ENCODE measurements at regions not wholly inside any gene's neighbourhood (a gene's known extent, or its start where the extent isn't known, plus 50 kb on each side); places are given as distances from the start of the nearest gene placed in this dataset.

- no peaks in the 10 kb centered on the region for H4K20me1 ChIP-seq (ENCODE audit: control insufficient read depth, extremely low read depth, insufficient read depth, low read length)
- TF ChIP-seq, protein P1, sequence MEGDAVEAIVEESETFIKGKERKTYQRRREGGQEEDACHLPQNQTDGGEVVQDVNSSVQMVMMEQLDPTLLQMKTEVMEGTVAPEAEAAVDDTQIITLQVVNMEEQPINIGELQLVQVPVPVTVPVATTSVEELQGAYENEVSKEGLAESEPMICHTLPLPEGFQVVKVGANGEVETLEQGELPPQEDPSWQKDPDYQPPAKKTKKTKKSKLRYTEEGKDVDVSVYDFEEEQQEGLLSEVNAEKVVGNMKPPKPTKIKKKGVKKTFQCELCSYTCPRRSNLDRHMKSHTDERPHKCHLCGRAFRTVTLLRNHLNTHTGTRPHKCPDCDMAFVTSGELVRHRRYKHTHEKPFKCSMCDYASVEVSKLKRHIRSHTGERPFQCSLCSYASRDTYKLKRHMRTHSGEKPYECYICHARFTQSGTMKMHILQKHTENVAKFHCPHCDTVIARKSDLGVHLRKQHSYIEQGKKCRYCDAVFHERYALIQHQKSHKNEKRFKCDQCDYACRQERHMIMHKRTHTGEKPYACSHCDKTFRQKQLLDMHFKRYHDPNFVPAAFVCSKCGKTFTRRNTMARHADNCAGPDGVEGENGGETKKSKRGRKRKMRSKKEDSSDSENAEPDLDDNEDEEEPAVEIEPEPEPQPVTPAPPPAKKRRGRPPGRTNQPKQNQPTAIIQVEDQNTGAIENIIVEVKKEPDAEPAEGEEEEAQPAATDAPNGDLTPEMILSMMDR (optimal IDR thresholded peaks at IDR 0.05 in 1 of 3, IDR thresholded peaks at IDR 0.05 in 1 of 3, conservative IDR thresholded peaks at IDR 0.05 in 1 of 3; ENCODE audit: extremely low read depth in 1 of 3, insufficient read depth in 2 of 3, low read length in 3 of 3): peak; percentile 18 to 33 (median 29)
- TF ChIP-seq EZH2 (IDR thresholded peaks at IDR 0.05; ENCODE audit: low read length): no peak
- H3K27me3 ChIP-seq (ENCODE audit: control insufficient read depth, extremely low read depth, insufficient read depth, low read length): no peaks in the 10 kb centered on the region
- no peaks in the 10 kb centered on the region for H3K4me1 ChIP-seq (ENCODE audit: control insufficient read depth, extremely low read depth, insufficient read depth, low read length)
- H2AFZ ChIP-seq (ENCODE audit: control insufficient read depth, low read length): no peak overlapping the region
- no peak overlapping the region for H3K4me3 ChIP-seq (ENCODE audit: control insufficient read depth in 2 of 3, extremely low read depth in 1 of 3, insufficient read depth in 2 of 3, low read depth in 1 of 3, low read length in 3 of 3)
- H3K9me3 ChIP-seq (ENCODE audit: control insufficient read depth, low read depth, low read length): no peaks in the 10 kb centered on the region
- H3K79me2 ChIP-seq (ENCODE audit: control insufficient read depth, insufficient read depth, low read length): no peaks in the 10 kb centered on the region
- no peaks in the 10 kb centered on the region for H3K36me3 ChIP-seq (ENCODE audit: control insufficient read depth in 2 of 2, extremely low read depth in 1 of 2, insufficient read depth in 2 of 2, low read length in 2 of 2)
- dilution Hi-C loops (cut with MboI; ENCODE audit: extremely low pct_ligation_motif_present, low sequenced_read_pairs): no loop called here
- H3K9me1 ChIP-seq (ENCODE audit: control insufficient read depth, extremely low read depth, insufficient read depth, low read length): no peaks in the 10 kb centered on the region
- H3K4me2 ChIP-seq (ENCODE audit: control insufficient read depth, extremely low read depth, insufficient read depth, low read depth, low read length): no peak overlapping the region
- no peak overlapping the region for H3K27ac ChIP-seq (ENCODE audit: control insufficient read depth, insufficient read depth, low read length)
- H3K9ac ChIP-seq (ENCODE audit: control insufficient read depth, extremely low read depth, insufficient read depth, low read length): no peak overlapping the region
- FAIRE-seq (no peak), DNase-seq (ENCODE audit: low read depth, low spot score) (no peak)
These were observed 409.3 kb downstream of the AGTPBP1 start for GRCh38 chr9:85332487-85332886.

- FAIRE-seq (no peak), DNase-seq (ENCODE audit: low read depth, low spot score) (no peak)
- Histone ChIP-seq H3K9me3 (ENCODE audit: control insufficient read depth, low read depth, low read length) (no peaks in the 10 kb centered on the region), H3K4me2 (ENCODE audit: control insufficient read depth, extremely low read depth, insufficient read depth, low read depth, low read length) (no peak overlapping the region), H3K4me3 (ENCODE audit: control insufficient read depth in 2 of 3, extremely low read depth in 1 of 3, insufficient read depth in 2 of 3, low read depth in 1 of 3, low read length in 3 of 3) (no peak overlapping the region), H4K20me1 (ENCODE audit: control insufficient read depth, extremely low read depth, insufficient read depth, low read length) (no peaks in the 10 kb centered on the region), H2AFZ (ENCODE audit: control insufficient read depth, low read length) (no peak overlapping the region), H3K79me2 (ENCODE audit: control insufficient read depth, insufficient read depth, low read length) (no peaks in the 10 kb centered on the region), H3K27me3 (ENCODE audit: control insufficient read depth, extremely low read depth, insufficient read depth, low read length) (no peaks in the 10 kb centered on the region), H3K36me3 (ENCODE audit: control insufficient read depth in 2 of 2, extremely low read depth in 1 of 2, insufficient read depth in 2 of 2, low read length in 2 of 2) (no peaks in the 10 kb centered on the region), H3K9me1 (ENCODE audit: control insufficient read depth, extremely low read depth, insufficient read depth, low read length) (no peaks in the 10 kb centered on the region), H3K4me1 (ENCODE audit: control insufficient read depth, extremely low read depth, insufficient read depth, low read length) (no peaks in the 10 kb centered on the region), H3K9ac (ENCODE audit: control insufficient read depth, extremely low read depth, insufficient read depth, low read length) (no peak overlapping the region), H3K27ac (ENCODE audit: control insufficient read depth, insufficient read depth, low read length) (no peak overlapping the region)
- TF ChIP-seq, protein P1 (optimal IDR thresholded peaks at IDR 0.05 in 1 of 3, IDR thresholded peaks at IDR 0.05 in 1 of 3, conservative IDR thresholded peaks at IDR 0.05 in 1 of 3; ENCODE audit: extremely low read depth in 1 of 3, insufficient read depth in 2 of 3, low read length in 3 of 3): no peak
- TF ChIP-seq EZH2 (IDR thresholded peaks at IDR 0.05; ENCODE audit: low read length): no peak
- dilution Hi-C loops (cut with MboI; ENCODE audit: extremely low pct_ligation_motif_present, low sequenced_read_pairs): no loop called here
These were observed 410.1 kb downstream of the AGTPBP1 start for GRCh38 chr9:85331626-85332025.
